SK-N-MC (cell line): ENCODE measurements at regions not wholly inside any gene's neighbourhood (a gene's known extent, or its start where the extent isn't known, plus 50 kb on each side); places are given as distances from the start of the nearest gene placed in this dataset.

ENCODE experiments used
- DNase-seq: peaks from one replicate; pipeline ENCODE4 v3.0.0-alpha.2; 2011; ENCODE audit warnings: low read depth, low spot score
- H3K27ac ChIP-seq: fragments of 200-600 bp; sonication (generic); 2 replicates; pipeline ENCODE4 v1.5.1; 2016; ENCODE audit warnings: mixed run types
- H3K36me3 ChIP-seq: fragments of 200-600 bp; sonication (generic); 2 replicates; pipeline ENCODE4 v1.6.1; 2017; ENCODE audit warnings: antibody characterized with exemption, low read length, mixed read lengths; ENCODE audit not compliant: insufficient read depth
- H3K4me3 ChIP-seq: fragments of 200-600 bp; sonication (generic); 2 replicates; pipeline ENCODE4 v1.5.1; 2016
- H3K9ac ChIP-seq: fragments of 200-600 bp; sonication (generic); 2 replicates; pipeline ENCODE4 v1.8.0; 2017; ENCODE audit warnings: mixed run types, mixed read lengths; ENCODE audit not compliant: insufficient read length
- H3K9me3 ChIP-seq: fragments of 200-600 bp; sonication (generic); 2 replicates; pipeline ENCODE4 v1.6.1; 2017; ENCODE audit warnings: low read depth, mild to moderate bottlenecking, antibody characterized with exemption, low read length, moderate library complexity, mixed read lengths
- EZH2 ChIP-seq: fragments of 200-600 bp; sonication (generic); IDR thresholded peaks from one replicate; pipeline ENCODE4 v1.6.1; 2017; ENCODE audit warnings: antibody characterized with exemption
- FOXP2 ChIP-seq: optimal IDR thresholded peaks from 2 replicates; pipeline ENCODE3; 2011; ENCODE audit warnings: mild to moderate bottlenecking, moderate library complexity; ENCODE audit not compliant: insufficient read depth; ENCODE audit errors: extremely low read length, control extremely low read depth
- POLR2AphosphoS5 ChIP-seq: IDR thresholded peaks from 2 replicates; pipeline ENCODE4 v1.6.1; 2012; ENCODE audit warnings: mild to moderate bottlenecking, low read depth, low read length, borderline replicate concordance

- no peak for TF ChIP-seq FOXP2
- no peak for TF ChIP-seq POLR2AphosphoS5
- no peak for TF ChIP-seq EZH2
- H3K9ac ChIP-seq = no peak overlapping the region
Observed at GRCh38 chr13:22144806-22145205, 473.9 kb downstream of the FGF9 start.

DNA sequence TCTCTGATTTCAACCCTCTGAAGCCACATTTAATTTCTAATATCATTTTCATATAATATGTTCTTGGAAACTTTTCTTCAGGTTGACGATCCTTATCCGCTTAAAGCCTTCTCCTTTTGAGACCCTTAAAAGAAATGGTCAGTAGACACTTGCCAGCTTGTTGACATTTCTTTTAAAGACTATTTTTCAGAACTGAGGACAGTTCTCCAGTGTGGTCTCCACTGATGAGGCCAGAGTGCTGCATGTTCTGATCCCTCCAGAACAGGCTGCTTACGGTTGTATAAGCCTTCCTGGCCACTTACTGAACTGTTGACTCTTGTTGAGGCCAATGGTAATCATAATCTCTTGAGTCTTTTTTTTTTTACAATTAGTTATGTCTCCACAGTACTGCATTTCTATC lies 477.3 kb downstream of the FGF9 start:
- TF ChIP-seq FOXP2 (no peak), EZH2 (no peak), POLR2AphosphoS5 (no peak)
- DNase-seq = no peak
- Histone ChIP-seq H3K27ac (no peak overlapping the region), H3K9ac (no peak overlapping the region), H3K4me3 (no peak overlapping the region), H3K36me3 (no peaks in the 10 kb centered on the region), H3K9me3 (no peaks in the 10 kb centered on the region)

More at GRCh38 chr13:22144806-22145205, 473.9 kb downstream of the FGF9 start:
- no peak overlapping the region for H3K4me3 ChIP-seq
- H3K36me3 ChIP-seq = no peaks in the 10 kb centered on the region
- DNase-seq = no peak
- no peaks in the 10 kb centered on the region for H3K9me3 ChIP-seq
- H3K27ac ChIP-seq = no peak overlapping the region

- H3K4me3 ChIP-seq = no peak overlapping the region
- DNase-seq = no peak
- no peaks in the 10 kb centered on the region for H3K36me3 ChIP-seq
- no peak for TF ChIP-seq FOXP2
- TF ChIP-seq EZH2 = no peak
- no peak for TF ChIP-seq POLR2AphosphoS5
- no peak overlapping the region for H3K9ac ChIP-seq
- no peak overlapping the region for H3K27ac ChIP-seq
- no peaks in the 10 kb centered on the region for H3K9me3 ChIP-seq
Observed at GRCh38 chr13:22152751-22153150, 481.9 kb downstream of the FGF9 start.

- TF ChIP-seq FOXP2 (no peak), EZH2 (no peak), POLR2AphosphoS5 (no peak)
- H3K36me3 ChIP-seq = no peaks in the 10 kb centered on the region
- no peaks in the 10 kb centered on the region for H3K9me3 ChIP-seq
- no peak overlapping the region for H3K27ac ChIP-seq
- DNase-seq = no peak
- H3K4me3 ChIP-seq = no peak overlapping the region
- no peak overlapping the region for H3K9ac ChIP-seq
Observed at GRCh38 chr13:22154041-22154440, 483.2 kb downstream of the FGF9 start.

DNA sequence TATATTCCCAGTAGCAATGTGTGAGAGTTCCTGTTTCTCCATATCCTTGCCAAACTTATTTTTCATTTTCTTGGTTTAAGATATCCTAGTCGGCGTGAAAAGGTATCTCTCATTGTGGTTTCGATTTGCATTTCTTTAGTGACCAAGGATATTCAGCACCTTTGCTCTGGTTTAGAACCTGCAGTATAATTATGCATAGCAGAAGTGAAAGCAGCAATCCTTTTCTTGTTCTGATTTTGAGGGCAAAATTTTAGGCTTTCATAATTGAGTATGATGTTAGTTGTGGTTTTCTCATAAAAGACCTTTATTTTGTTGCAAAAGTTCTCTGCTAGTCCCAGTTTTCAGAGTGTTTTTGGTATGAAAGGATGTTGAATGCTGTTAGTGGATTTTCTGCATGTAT lies 491.0 kb downstream of the FGF9 start:
- DNase-seq = no peak
- Histone ChIP-seq H3K27ac (no peak overlapping the region), H3K4me3 (no peak overlapping the region)

GRCh38 chr13:22162889-22163288 lies 492.0 kb downstream of the FGF9 start:
- no peaks in the 10 kb centered on the region for H3K36me3 ChIP-seq
- H3K9me3 ChIP-seq = no peaks in the 10 kb centered on the region
- no peak overlapping the region for H3K9ac ChIP-seq
- no peak for DNase-seq
- no peak overlapping the region for H3K4me3 ChIP-seq
- TF ChIP-seq EZH2 (no peak), POLR2AphosphoS5 (no peak), FOXP2 (no peak)
- no peak overlapping the region for H3K27ac ChIP-seq

More for the DNA sequence above, 491.0 kb downstream of the FGF9 start:
- Histone ChIP-seq H3K9me3 (no peaks in the 10 kb centered on the region), H3K36me3 (no peaks in the 10 kb centered on the region), H3K9ac (no peak overlapping the region)
- TF ChIP-seq FOXP2 (no peak), EZH2 (no peak), POLR2AphosphoS5 (no peak)

DNA sequence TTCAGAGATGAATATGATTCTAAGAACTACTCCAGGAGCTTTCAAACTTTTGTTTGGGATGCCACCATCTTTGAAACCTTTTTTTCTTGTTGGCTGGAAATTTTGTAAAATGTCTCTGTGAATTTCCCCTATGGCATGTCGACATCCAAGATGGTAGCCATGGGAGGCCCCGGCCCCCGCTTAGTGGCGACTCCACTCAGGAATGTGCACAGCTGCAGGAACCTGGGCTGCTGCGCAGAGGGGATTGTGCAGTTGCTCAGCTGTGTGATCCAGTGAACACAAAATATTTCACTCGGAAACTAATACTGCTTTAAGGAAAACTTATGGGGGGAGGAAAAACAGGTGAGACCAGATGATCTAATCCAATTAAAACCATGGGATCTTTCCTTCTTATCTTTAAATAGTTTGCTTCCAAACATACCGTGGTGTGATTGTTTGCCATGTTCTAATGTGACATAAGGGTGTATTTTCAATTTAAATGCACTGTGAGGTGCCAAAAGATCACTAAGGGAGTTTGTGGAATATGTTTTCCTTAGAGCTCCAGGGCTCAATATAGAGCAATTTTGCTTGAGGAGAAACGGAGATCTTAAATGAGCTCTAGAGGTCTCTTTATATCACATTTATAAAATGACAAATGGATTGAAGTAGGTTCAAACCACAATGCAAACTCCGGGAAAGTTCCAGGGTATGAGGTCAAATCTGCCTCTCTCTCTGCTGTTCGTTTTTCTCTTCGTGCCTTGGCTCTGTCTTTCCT lies 497.7 kb downstream of the FGF9 start:
- Histone ChIP-seq H3K9ac (no peak overlapping the region), H3K4me3 (no peak overlapping the region), H3K9me3 (no peaks in the 10 kb centered on the region), H3K27ac (no peak overlapping the region), H3K36me3 (no peaks in the 10 kb centered on the region)
- TF ChIP-seq POLR2AphosphoS5 (no peak), FOXP2 (no peak), EZH2 (no peak)
- DNase-seq = no peak

DNA sequence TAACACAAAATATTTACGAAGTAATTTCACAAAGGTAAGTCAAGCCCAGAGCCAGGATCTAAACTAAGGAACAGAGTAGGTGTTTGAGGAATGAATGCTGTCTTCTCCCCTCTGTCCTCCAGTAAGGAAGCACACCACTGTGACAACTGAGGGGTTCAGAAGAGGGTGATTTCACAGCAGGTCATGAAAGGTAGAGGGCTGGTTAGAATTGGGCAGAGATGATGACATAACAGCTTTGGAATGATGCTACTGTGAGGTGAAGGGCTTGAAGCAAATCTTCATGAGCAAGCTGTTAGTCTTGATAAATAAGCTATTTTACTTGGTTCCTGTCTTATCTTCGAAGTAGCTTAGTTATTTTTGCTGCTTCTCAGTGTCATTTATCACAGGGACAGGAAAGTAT lies 498.6 kb downstream of the FGF9 start:
- no peaks in the 10 kb centered on the region for H3K36me3 ChIP-seq
- DNase-seq = no peak
- TF ChIP-seq FOXP2 = no peak
- no peak for TF ChIP-seq POLR2AphosphoS5
- TF ChIP-seq EZH2 = no peak
- H3K27ac ChIP-seq = no peak overlapping the region
- no peaks in the 10 kb centered on the region for H3K9me3 ChIP-seq
- no peak overlapping the region for H3K4me3 ChIP-seq
- no peak overlapping the region for H3K9ac ChIP-seq

- TF ChIP-seq EZH2 = no peak
- no peak for TF ChIP-seq POLR2AphosphoS5
- no peak for TF ChIP-seq FOXP2
- no peak overlapping the region for H3K4me3 ChIP-seq
- no peaks in the 10 kb centered on the region for H3K36me3 ChIP-seq
- DNase-seq = no peak
- H3K9ac ChIP-seq = no peak overlapping the region
- H3K27ac ChIP-seq = no peak overlapping the region
- no peaks in the 10 kb centered on the region for H3K9me3 ChIP-seq
Observed at GRCh38 chr13:22173610-22174009, 502.7 kb downstream of the FGF9 start.
